GM18858 (cell line): ENCODE measurements at regions not wholly inside any gene's neighbourhood (a gene's known extent, or its start where the extent isn't known, plus 50 kb on each side); places are given as distances from the start of the nearest gene placed in this dataset.
"Not testable (repeated sequence)": the region's sequence is repeated elsewhere in the genome, so short reads cannot be mapped to it uniquely, and the experiment has no call there.

Source experiments
- ATAC-seq: cut with Tn5 transposase; IDR thresholded peaks from one replicate; pipeline ENCODE4 v1.9.1; 2021; ENCODE audit not compliant: unreplicated experiment

DNA sequence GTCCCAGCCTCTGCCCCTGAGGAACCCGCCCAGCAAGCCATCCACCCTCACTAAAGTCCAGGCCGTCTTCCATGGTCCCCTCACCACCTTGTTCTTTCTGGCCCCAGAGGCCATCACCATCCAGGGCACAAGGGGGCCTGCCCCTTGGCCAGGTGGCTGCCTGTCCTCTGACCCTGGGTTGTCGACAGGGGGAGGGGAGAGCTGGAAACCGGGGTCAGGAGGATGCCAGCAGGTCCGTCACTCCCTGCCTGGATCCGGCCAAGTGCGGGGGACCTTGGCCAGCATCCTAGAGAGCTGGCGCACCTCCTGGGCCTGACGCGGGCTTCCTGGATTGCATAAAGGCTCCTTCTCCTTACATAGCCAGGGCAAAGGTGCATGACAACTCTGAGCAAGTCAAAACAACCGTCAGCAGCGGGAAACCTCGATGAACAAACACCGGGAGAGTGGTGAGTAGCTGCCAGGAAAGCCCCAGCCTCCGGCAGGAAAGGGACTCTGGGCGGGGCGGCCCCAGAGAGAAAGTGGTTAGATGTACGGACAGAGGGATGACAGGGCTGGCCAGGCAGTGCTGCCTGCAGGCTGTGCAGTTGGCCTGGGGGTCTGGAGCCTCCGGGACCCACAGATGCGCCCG is 4461.2 kb upstream of the TPTE start:
- ATAC-seq = not testable (repeated sequence)

DNA sequence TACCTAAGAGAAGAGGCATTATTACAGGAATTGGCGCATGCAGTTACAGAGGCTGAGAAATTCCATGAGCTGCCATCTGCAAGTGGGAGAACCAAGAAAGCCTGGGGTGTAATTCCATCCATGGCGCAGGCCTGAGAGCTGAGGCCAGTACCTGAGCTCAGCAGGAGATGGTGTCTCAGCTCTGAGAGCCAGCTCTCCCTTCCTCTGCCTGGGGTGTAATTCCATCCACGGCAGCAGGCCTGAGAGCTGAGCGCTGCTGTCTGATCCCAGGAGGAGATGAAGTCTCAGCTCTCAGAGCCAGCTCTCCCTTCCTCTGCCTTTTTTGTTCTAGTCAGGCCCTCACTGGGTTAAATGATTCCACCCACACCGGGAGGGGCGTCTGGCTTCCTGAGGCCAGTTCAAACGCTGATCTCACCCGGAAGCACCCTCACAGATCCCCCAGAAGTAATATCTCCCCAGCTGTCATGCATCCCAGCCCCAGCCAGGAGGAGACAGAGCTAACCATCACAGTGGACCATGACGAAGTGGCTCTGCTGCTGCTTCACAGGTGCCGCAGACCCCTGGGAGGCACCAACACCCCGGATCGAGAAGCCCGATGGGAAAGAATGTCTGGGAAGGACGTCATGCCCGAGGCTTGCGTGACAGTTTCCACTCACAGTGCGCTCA is 4454.9 kb upstream of the TPTE start:
- not testable (repeated sequence) for ATAC-seq

DNA sequence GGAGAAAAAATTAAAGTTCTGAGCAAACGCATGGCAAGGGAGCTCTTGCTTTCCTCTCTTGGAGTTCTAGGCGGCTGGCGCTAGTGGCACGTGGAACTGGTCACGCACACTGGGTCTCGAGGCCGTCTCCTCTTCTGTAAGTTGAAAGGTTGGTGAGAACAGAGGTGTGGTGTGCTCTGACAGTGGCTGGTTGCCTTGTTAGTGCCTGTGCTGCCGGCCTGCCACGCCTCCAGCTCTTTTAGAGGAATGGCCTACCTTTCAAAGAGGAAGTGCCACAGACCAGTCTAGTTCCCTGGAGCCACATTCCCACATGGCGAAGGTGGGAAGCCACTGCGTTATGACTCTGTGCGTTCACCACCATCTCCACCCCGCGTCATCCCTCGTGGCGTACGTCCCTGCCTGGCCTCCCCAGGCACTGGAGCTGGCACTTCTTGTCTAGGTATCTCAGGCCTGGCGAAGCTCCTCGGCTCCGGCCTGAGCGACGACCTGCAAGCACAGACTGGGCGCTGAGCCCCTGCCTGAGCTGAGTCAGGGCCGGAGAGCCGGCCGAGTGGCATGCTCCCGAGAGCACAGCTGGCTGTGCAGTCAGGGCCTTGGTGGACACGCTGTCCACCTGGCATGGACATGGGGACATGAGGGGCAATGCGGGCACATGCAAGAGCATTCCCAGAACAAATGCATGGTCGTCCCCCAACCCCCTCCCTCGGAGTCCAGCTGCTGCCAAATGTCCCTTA is 4453.1 kb upstream of the TPTE start:
- not testable (repeated sequence) for ATAC-seq

DNA sequence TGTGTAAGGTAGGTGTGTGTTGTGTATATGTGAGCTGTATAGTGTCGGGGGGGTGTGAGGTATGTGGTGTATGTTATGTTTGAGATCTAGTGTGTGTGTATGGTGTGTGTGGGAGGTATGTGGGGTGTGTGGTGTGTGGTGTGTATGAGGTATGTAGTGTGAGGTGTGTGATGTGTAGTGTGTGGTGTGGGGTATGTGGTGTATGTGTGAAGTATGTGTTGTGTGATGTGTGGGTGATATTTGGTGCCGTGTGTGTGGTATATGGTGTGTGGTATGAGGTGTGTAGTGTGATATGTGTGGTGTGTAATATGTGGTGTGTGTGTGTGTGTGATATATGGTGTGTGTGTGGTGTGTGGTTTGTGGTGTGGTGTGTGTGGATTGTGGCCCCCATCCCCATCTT is 4451.2 kb upstream of the TPTE start:
- ATAC-seq = not testable (repeated sequence)

DNA sequence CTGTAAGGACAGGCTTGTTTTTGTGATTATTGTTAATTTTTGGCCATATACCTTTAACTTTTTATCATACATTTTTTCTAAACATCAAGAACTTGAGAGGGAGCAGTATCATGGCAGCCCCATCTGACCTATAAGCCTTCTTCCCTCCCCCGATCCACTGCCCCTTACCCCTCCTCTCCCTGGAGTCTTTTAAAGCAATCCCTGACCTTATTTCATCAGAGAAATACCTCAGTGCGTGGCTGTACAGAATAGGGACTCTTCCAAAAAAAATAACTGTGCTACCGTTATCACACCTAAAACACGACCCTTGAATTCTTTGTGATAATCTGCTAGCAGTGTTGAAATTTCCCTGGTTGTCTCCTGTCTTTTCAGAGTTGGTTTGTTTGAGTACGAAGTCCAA is 4448.7 kb upstream of the TPTE start:
- ATAC-seq = not testable (repeated sequence)

DNA sequence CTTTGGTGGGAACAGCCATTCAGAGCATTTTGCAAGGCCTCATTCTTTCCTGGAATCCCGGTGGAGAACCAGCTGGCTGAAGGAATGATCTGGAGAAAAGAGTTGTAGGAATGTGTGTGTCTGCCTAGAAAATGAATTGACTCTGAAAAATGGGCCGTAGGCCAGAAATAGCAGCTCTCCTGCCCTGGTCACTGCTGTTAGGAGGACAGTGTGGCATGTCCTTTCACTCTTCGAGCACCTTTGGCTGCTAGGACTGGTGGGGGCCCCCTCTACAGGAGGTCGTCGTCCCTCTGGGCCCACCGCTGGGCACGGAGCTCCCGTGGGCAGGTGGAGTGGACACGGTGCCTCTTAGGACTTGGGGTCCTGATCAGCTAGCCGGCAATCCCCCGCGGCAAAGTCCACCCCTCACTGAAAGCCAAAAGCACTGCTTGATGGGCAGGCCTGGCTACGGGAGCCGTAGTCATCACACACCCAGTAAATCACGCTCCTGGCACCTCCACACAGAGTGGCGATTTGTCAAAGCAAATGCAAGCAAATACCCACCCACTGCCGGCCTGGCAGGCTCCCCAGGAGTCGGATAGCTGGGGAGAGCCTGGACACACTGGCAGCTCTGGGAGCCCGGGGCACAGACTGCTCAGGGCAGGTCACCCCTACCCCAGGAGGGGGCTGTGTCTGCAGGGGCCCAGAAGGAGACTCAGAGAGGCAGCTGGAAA is 4447.2 kb upstream of the TPTE start:
- not testable (repeated sequence) for ATAC-seq

DNA sequence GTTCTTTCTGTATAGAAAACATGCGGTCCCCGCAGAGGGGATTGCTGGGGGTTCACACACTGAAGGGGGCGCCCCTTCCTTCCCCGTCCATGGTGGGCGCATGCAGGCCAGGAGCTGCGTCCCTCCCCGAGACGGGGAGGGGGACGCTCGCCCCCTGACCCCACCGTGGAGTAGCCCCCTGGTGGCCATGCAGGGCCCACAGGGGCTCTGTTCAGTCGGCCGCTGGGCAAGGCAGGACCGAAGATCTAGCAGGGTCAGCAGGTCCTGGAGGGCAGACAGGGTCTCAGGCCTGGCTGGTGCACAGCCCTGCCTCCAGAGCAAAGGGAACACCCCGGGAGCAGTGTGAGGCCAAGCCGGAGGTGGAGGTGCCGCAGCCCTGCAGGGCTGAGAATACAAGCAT is 4446.4 kb upstream of the TPTE start:
- not testable (repeated sequence) for ATAC-seq

DNA sequence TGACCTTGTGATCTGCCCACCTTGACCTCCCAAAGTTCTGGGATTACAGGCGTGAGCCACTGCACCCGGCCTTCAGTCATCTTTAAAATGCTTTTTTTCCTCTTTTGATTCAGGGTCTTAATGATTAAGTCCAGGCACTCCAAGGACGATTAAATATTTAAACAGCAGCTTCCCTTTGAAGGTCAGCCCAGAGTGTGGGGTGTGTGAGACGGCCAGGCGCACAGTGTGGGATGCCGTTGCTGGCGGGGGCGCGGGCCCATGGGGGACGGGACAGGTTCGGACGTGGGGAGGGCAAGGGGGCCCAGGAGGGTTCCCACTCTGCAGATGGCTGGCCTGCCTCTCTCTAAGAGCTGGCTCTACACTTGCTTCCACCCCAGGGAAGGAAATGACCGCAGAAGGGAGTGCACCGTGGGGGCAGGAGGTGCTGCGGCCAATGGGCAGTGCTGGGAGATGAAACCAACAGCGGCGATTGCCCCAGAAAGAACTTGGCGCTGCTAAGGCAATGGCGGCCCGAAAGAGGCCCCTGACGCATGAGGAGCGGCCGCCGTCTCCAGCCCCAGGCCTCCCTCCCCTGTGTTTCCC is 4445.7 kb upstream of the TPTE start:
- not testable (repeated sequence) for ATAC-seq

DNA sequence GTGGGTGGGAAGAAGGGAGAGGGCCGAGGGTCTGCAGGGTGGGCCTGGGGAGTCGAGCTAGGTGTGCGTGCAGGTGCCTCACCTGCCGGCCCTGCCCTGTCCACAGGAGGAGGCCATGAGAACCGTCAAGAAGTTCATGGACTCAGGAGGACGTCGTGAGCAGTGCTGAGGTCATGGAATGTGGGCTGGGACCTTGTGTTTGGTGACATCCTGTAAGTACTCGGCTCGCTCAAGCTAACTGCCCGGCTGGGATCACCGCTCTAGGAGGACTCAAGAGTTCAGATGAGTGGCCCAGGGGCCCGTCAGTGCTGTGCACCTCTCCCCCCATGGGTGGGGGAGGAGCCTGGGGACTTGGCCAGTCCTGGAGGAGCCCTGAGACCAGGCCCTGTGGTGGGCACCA is 4444.0 kb upstream of the TPTE start:
- ATAC-seq = not testable (repeated sequence)

DNA sequence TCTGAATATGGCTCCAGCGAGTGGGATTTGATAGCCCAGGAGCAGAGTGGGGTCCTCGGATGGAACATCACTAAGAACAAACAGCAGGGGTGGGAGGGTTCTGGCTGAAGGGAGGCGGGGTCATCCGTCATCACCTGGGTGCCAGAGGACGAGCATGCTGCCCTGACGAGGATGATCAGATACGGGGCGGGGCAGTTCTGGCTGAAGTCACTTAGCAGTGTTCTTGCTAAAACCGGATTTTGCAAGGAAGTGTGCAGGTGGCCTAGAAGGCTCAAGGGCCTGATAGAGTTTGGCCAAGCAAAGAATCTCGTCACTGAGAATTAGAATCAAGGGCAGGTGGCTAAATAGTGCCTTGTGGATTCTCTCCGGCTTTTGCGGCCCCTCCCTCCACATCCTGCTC is 4442.5 kb upstream of the TPTE start:
- not testable (repeated sequence) for ATAC-seq

DNA sequence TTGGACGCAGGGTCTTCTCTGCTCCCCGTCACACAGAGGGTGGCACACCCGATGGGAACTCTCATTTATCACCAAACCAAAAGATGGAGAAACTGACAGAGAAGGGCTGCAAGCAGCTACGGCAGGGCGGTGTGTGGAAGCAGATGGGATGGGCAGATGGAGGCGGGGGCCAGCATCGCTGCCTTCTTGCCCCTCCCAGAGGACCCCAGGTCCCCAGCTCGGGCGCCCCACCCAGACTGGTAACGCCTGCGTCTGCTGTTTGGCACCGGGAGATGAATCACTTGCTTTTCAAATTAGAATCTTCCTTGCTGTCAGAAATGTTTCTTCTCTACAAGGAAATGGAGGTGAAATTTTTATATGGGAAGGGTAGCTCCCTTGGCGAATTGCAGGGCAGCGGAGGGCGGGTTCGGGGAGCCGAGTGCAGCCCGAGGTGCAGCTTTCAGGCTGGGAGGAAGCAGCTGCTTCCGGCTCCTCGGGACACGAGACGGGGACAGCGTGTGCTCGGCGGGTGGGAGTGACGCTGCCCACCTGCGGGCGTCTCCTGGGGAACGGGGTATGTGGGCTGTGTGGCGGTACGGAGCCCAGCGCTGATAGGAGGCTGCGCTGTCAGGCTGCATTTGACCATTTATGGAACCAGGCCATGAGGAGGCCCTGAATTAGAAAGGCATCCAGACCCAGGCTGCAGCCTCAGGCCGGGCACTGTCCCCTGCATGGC is 4440.3 kb upstream of the TPTE start:
- ATAC-seq = not testable (repeated sequence)

DNA sequence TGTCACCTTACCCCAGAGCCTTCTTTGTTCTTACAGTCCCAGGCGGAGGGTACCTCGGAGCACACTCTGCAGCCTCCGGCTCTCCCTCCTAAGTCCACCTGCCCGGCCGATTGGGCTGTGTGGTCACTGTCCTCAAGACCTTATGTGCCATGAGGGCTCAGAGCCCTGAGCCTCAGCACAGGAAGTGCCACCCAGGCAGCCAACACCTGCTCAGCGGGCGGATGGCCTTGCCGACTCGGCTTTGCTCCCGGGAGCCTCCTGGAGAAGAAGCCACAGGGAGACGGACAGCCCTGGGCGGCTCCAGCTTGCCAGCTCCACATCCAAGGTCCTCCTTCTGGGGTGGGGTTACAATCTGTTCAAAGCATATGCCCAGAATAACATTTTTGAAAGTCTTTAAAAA is 4439.2 kb upstream of the TPTE start:
- not testable (repeated sequence) for ATAC-seq

DNA sequence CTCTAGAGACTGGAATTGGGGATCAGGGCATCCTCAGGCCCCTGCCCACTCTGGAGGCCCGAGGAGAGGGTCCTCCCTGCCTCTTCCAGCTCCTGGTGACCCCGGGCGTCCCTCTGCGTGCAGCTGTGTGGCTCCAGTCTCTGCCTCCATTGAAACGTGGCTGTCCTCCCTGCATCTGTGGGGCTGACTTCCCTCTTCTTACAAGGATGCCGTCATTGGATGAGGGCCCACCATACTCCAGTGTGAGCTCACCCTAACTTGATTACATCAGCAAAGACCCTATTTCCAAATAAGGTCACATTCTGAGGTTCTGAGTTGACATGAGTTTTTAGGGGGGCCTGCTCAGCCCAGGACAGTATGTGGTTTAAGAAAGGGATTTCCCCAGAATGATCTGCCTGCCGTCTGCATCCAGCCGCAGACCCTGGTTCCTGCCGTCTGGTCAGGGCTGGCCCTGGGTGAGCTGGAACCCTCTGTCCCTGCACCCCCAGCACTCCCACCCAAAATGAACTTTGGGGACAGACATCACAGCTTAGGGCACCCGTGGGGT is 4437.7 kb upstream of the TPTE start:
- ATAC-seq = not testable (repeated sequence)

DNA sequence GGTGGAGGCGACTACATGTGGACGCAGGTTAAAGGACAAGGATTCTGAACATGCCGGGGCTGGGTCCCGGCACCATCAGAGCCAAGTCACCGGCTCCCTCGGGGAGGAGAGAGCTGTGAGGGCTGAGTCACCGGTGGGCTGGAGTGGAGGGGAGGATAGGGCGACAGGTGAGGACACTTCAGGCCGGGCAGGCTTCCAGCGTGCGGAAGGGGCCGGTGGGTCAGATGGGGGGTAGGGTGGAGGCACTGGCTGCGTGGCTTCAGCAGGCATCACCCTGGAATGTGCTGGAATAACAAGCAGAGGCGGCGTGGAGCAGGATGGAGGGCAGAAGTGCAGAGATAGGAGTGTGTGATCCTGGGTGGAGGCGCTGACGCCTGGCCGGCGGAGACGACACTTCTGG is 4435.3 kb upstream of the TPTE start:
- ATAC-seq = not testable (repeated sequence)

DNA sequence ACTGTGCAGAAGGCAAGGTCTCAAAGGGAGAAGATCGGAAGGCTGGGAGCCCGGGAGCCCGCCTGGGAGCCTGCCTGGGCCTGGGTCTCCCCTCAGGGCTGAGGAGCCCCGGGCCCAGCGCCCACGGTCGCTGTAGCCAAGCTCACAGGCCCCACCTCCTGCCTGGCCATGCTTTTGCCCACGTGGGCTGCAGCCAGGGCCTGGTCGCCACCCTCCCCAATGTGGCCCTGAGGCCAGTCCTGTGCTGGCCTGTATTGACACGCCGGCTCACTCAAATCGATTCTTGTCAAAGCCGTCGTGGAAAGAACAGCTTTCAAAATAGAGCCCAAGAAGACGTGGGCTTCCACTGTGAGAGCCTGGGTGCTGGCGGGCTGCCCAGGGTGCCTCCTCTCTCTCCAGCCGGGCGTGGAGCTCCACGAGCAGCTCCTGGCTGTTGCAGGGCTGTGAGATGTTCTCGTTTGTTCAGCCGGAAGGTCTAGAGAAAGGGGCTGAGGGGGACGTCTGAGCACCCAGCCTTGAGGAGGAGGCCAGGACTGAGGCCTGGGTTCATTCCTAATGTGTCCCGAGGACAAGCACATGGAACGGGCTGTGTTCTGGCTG is 4433.7 kb upstream of the TPTE start:
- ATAC-seq = not testable (repeated sequence)

DNA sequence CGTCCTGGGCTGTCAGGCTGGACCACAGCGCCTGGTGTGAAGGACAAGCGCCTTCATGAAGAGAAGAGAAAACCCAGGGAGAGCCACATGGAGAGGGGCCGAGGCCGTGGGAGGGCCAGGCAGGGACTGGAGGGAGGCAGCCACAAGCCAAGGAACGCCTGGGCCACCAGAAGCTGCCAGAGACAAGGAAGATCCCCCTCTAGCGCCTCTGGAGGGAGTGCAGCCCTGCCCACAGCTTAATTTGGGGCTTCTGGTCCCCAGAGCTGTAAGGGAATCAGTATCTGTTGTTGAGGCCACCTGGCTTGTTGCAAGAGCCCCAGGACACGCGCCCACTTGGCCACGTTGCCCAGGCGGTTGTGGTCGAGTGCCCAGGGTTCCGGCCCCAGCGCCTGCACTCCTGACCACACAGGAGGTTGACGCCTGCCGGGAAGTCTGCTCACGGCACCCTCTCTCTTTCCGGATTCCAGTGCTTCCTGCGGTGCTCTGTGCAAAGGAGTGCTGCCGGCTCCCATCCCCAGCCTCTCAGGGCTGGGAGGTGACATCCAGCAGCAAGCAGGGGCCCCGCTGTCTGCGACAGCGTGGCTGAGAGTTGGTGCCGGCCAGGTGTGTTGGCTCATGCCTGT is 4431.0 kb upstream of the TPTE start:
- not testable (repeated sequence) for ATAC-seq

DNA sequence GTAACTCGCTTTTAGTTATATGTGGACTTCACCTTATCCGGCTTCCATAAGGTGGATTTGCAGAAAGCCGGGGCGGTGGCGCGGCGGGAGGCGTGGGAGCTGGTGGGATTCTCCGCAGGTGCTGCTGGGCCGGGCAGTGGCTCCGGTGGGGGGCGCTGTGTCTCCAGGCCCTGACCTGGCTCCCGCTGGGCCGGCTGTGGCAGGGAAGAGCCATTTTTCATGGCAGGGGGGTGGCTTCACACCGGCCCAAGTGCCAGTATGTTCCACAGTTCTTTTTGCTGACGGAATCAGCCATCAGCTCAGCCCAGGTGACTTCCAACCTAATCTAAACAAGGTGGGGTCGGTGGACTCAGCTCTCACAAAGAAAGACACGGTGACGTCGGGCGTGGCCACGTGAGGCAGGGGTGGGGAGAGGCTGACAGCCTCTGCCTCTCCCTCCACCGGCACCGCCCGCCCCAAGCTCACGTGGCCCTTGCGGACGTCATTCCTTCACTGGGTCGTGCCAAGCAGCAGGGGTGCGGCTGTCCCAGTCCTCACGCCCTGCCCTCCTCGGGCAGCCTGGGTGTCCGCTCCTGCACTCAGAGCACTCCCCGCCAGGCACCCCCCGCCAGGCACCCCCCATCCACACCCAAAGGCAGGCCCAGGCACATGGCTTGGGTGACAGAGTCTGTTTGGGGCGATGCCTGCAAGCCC is 4429.9 kb upstream of the TPTE start:
- not testable (repeated sequence) for ATAC-seq

DNA sequence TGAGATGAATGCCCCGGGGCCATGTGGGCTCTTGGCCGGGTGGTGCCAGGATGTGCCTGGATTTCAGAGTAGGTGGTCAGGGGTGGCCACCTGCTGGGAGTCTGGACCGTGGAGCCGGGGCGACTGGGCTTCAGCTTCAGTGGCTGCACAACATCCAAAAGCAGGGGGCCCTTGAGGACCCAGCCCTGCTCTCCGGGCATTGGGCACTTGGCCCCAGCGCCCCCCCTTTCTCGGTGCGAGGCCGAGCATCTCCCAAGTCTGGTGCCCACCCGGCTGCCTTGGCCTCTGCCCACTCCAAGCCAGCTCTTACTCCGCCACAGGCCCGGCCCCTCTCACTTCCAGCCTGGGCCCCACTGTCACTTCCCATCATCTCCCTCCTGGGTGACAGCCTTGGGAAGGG is 4429.0 kb upstream of the TPTE start:
- not testable (repeated sequence) for ATAC-seq

DNA sequence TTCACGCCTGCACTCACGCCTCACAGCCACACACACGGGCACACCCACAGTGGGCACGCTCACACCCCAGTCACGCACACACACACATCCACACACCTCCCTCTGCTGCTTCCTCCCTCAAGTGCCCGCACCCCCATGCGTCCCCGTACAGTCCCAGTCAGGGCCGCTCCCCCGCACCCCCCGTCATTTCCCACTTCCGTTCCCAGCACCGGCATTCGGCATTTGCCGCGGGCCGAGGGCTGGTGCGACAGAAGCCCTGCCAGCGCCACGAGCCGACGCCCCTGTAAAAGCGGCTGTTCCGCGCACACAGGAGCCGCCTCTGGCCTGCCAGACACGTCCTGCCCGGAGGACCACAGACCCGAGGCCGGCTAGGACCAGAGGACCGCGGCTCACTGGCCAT is 4428.0 kb upstream of the TPTE start:
- not testable (repeated sequence) for ATAC-seq
